NT2/D1 (cell line): ENCODE measurements at regions not wholly inside any gene's neighbourhood (a gene's known extent, or its start where the extent isn't known, plus 50 kb on each side); places are given as distances from the start of the nearest gene placed in this dataset.

Experiments used
- SUZ12 ChIP-seq: IDR thresholded peaks from 2 replicates; pipeline ENCODE4 v1.6.1; 2011; ENCODE audit not compliant: insufficient read length, insufficient read depth; ENCODE audit errors: extremely low read depth
- YY1 ChIP-seq: IDR thresholded peaks from 2 replicates; pipeline ENCODE4 v1.6.1; 2011; ENCODE audit not compliant: insufficient read length, insufficient read depth
- ZNF274 ChIP-seq: IDR thresholded peaks from 2 replicates; pipeline ENCODE4 v1.6.1; 2011; ENCODE audit warnings: mild to moderate bottlenecking, low read depth, low read length

DNA sequence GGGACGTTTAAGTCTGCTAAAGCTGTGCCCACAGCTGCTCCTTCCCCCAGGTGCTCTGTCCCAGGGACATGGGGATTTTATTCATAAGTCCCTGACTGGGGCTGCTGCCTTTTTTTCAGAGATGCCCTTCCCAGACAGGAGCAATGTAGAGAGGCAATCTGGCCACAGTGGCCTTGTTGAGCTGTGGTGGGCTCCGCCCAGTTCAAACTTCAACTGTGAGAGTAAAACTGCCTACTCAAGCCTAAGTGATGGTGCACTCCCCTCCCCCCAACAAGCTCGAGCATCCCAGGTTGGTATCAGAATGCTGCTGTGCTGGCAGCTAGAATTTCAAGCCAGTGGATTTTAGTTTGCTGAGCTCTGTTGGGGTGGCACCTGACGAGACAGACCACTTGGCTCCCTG lies 1371.4 kb downstream of the ADGRL3 start:
- TF ChIP-seq ZNF274 (no peak), SUZ12 (no peak), YY1 (no peak)
